AG04449 (cell line): ENCODE measurements at regions not wholly inside any gene's neighbourhood (a gene's known extent, or its start where the extent isn't known, plus 50 kb on each side); places are given as distances from the start of the nearest gene placed in this dataset.

Experiments used
- CTCF ChIA-PET: fragments of 350-600 bp; formaldehyde crosslinking; extraction: SDS; loops from one replicate; lab custom pipeline; 2021; ENCODE audit warnings: antibody characterized with exemption; lab: Yijun Ruan, JAX
- POLR2A ChIA-PET: fragments of 400-600, 350-600 bp; formaldehyde crosslinking; extraction: SDS; loops from one replicate; lab custom pipeline; 2020; ENCODE audit warnings: antibody characterized with exemption, inconsistent platforms; lab: Yijun Ruan, JAX
- DNase-seq: peaks from one replicate; pipeline ENCODE4 v3.0.0-alpha.2; 2010; ENCODE audit warnings: low read depth, low spot score
- H3K4me3 ChIP-seq: 2 replicates; pipeline ENCODE4 v1.5.1; 2011; ENCODE audit warnings: low read depth, mild to moderate bottlenecking, control low read depth, low read length
- CTCF ChIP-seq: IDR thresholded peaks from one replicate; pipeline ENCODE4 v1.5.1; 2011; ENCODE audit warnings: mild to moderate bottlenecking, moderate library complexity, low read length, control low read depth, inconsistent platforms; ENCODE audit not compliant: insufficient read depth; ENCODE audit errors: missing control alignments

DNA sequence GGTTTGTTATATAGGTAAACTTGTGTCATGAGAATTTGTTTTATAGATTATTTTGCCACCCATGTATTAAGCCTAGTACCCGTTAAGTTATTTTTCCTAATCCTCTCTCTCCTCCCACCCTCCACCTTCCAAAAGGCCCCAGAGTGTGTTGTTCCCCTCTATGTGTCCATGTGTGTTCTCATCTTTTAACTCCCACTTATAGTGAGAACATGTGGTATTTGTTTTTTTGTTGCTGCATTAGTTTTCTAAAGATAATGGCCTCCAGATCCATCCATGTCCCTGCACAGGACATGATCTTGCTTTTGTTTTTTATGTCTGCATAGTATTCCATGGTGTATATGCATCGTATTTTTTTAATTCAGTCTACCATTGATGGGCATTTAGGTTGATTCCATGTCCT, 1075.6 kb upstream of the CNTNAP5 start:
- TF ChIP-seq CTCF = no peak
- ChIA-PET CTCF (no interaction called here), POLR2A (no interaction called here)
- DNase-seq = no peak
- no peak overlapping the region for H3K4me3 ChIP-seq

- POLR2A ChIA-PET = no interaction called here
- TF ChIP-seq CTCF = no peak
- no peak overlapping the region for H3K4me3 ChIP-seq
- CTCF ChIA-PET = no interaction called here
- DNase-seq = no peak
Measured at GRCh38 chr2:122955776-122956175, 1069.3 kb upstream of the CNTNAP5 start.

- DNase-seq = no peak
- H3K4me3 ChIP-seq = no peak overlapping the region
- ChIA-PET POLR2A (no interaction called here), CTCF (no interaction called here)
- TF ChIP-seq CTCF = no peak
Measured at GRCh38 chr2:122960759-122961641, 1064.1 kb upstream of the CNTNAP5 start.

DNA sequence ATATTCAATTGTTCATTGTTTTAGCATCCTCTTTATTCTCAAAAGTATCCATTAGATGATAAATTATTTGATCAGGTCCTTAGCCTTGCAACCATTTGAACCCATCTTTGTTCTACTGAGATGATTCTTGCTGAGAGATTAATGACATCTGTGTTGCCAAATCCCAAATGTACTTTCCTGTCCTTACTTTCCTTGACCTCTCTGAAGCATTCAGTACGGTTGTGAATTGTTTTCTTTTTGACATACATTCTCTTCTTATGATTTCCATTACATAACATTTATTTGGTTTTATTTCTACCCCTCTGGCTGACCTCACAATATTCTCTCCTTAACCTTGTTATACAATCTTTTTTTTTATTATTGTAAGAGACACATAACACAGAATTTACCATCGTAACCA, 1058.6 kb upstream of the CNTNAP5 start:
- DNase-seq = no peak
- ChIA-PET POLR2A (no interaction called here), CTCF (no interaction called here)
- H3K4me3 ChIP-seq = no peak overlapping the region
- no peak for TF ChIP-seq CTCF

GRCh38 chr2:122977580-122977979, 1047.5 kb upstream of the CNTNAP5 start:
- no peak overlapping the region for H3K4me3 ChIP-seq
- DNase-seq = no peak
- CTCF ChIA-PET = no interaction called here
- no peak for TF ChIP-seq CTCF
- POLR2A ChIA-PET = no interaction called here

DNA sequence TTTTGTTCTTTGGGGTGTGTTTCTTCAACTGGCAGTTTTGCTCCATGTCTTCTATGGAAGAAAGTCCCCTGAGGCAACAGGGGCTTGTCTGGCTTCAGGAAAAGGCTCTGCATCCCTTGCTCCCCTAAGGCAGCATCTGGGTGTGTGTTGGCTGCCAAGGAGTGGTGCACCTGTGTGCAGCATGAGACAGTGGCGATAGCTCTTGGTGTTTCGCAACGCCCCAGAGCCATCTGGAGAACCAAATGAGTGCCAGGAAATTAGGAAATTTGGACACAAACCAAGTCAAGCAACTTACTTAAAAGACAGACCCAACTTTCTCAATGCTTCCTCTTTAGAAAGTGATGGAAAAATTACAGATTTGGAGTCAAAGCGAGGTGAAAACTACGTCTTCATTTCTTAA, 1044.4 kb upstream of the CNTNAP5 start:
- no peak for DNase-seq
- no peak overlapping the region for H3K4me3 ChIP-seq
- CTCF ChIA-PET = no interaction called here
- no peak for TF ChIP-seq CTCF
- POLR2A ChIA-PET = no interaction called here
